GM21367 (cell line): ENCODE measurements at regions not wholly inside any gene's neighbourhood (a gene's known extent, or its start where the extent isn't known, plus 50 kb on each side); places are given as distances from the start of the nearest gene placed in this dataset.

Experiments used
- ATAC-seq: cut with Tn5 transposase; IDR thresholded peaks from one replicate; pipeline ENCODE4 v1.9.1; 2021; ENCODE audit not compliant: unreplicated experiment

- ATAC-seq: no peak
These were observed 507.8 kb upstream of the MKI67 start for GRCh38 chr10:128633864-128634540.

GRCh38 chr10:128642023-128642422, 515.8 kb upstream of the MKI67 start:
- no peak for ATAC-seq

- ATAC-seq: no peak
These were observed 516.3 kb upstream of the MKI67 start for GRCh38 chr10:128642502-128642901.

- no peak for ATAC-seq
These were observed 517.4 kb upstream of the MKI67 start for GRCh38 chr10:128643658-128644057.

- ATAC-seq: no peak
These were observed 519.3 kb upstream of the MKI67 start for GRCh38 chr10:128645486-128645885.

- ATAC-seq: no peak
These were observed 520.7 kb upstream of the MKI67 start for GRCh38 chr10:128646956-128647355.

- ATAC-seq: no peak
These were observed 531.3 kb upstream of the MKI67 start for GRCh38 chr10:128657548-128657947.

- ATAC-seq: no peak
These were observed 534.5 kb upstream of the MKI67 start for GRCh38 chr10:128660726-128661125.

- no peak for ATAC-seq
These were observed 535.4 kb upstream of the MKI67 start for GRCh38 chr10:128661404-128662197.

- ATAC-seq: no peak
These were observed 536.3 kb upstream of the MKI67 start for GRCh38 chr10:128662520-128662919.

GRCh38 chr10:128664729-128665128, 538.5 kb upstream of the MKI67 start:
- ATAC-seq: no peak

GRCh38 chr10:128675405-128675804, 549.2 kb upstream of the MKI67 start:
- no peak for ATAC-seq

- no peak for ATAC-seq
These were observed 553.9 kb upstream of the MKI67 start for GRCh38 chr10:128680116-128680515.

GRCh38 chr10:128684215-128684614, 558.0 kb upstream of the MKI67 start:
- ATAC-seq: no peak

GRCh38 chr10:128686630-128687278, 560.5 kb upstream of the MKI67 start:
- ATAC-seq: no peak

GRCh38 chr10:128687408-128687807, 561.2 kb upstream of the MKI67 start:
- no peak for ATAC-seq

GRCh38 chr10:128687927-128688549, 561.8 kb upstream of the MKI67 start:
- no peak for ATAC-seq

- ATAC-seq: no peak
These were observed 563.4 kb upstream of the MKI67 start for GRCh38 chr10:128689667-128690066.

- no peak for ATAC-seq
These were observed 567.4 kb upstream of the MKI67 start for GRCh38 chr10:128693493-128694131.

GRCh38 chr10:128694168-128694850, 568.1 kb upstream of the MKI67 start:
- ATAC-seq: no peak
